ENCODE measurements at regions not wholly inside any gene's neighbourhood (a gene's known extent, or its start where the extent isn't known, plus 50 kb on each side); places are given as distances from the start of the nearest gene placed in this dataset.

GRCh38 chr11:91768783-91769182, 455.8 kb upstream of the FAT3 start:
- TF ChIP-seq TAF1 (IDR thresholded peaks at IDR 0.05; ENCODE audit: borderline replicate concordance, insufficient read depth, low read length) (no peak), SIN3A (IDR thresholded peaks at IDR 0.05; ENCODE audit: borderline replicate concordance, insufficient read depth, low read length) (no peak), FOXP2 (optimal IDR thresholded peaks at IDR 0.05; ENCODE audit: borderline replicate concordance, extremely low read depth, extremely low read length, insufficient read depth) (no peak), REST (IDR thresholded peaks at IDR 0.05; ENCODE audit: insufficient read depth in 1 of 2, low read depth in 2 of 2, low read length in 2 of 2) (no peak), POLR2AphosphoS5 (IDR thresholded peaks at IDR 0.05; ENCODE audit: low read depth, low read length) (no peak)

- TF ChIP-seq POLR2AphosphoS5 (IDR thresholded peaks at IDR 0.05; ENCODE audit: low read depth, low read length), result no peak
- TF ChIP-seq FOXP2 (optimal IDR thresholded peaks at IDR 0.05; ENCODE audit: borderline replicate concordance, extremely low read depth, extremely low read length, insufficient read depth), result no peak
These were observed 461.3 kb upstream of the FAT3 start for GRCh38 chr11:91763331-91763730.

DNA sequence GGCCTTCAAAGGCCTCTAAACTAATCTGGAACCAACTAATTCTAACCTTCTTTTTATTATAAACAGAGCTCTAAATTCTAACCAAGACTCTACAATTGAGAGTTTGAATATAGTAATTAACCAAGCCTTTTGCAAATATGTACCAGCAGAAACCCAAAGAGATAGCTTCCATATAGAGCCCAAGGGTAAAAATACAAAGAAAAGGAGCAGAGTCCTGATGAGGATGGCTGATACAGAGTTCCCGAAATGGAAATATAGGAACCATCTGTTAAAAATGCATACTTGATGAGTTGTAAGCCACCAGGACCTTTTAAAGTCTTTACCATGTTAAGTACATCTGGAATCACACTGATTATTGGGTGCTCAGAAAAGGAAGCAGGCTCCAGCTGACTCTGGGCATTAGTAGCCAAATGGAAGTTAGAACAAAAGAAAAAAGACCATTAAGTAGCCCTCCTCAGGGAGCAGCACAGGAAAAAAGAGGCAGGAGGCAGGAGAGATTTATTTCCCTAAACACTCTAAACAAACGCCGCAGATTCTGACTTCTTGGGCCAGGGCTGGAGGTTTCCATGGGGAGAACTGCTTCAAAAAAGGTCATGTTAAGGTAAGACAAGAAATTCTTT, 463.1 kb upstream of the FAT3 start:
- TF ChIP-seq POLR2AphosphoS5 (IDR thresholded peaks at IDR 0.05; ENCODE audit: low read depth, low read length), result no peak
- no peak for TF ChIP-seq TAF1 (IDR thresholded peaks at IDR 0.05; ENCODE audit: borderline replicate concordance, insufficient read depth, low read length)
- no peak for TF ChIP-seq SIN3A (IDR thresholded peaks at IDR 0.05; ENCODE audit: borderline replicate concordance, insufficient read depth, low read length)
- no peak for TF ChIP-seq FOXP2 (optimal IDR thresholded peaks at IDR 0.05; ENCODE audit: borderline replicate concordance, extremely low read depth, extremely low read length, insufficient read depth)
- TF ChIP-seq REST (IDR thresholded peaks at IDR 0.05; ENCODE audit: insufficient read depth in 1 of 2, low read depth in 2 of 2, low read length in 2 of 2), result no peak

GRCh38 chr11:91756829-91757480, 467.7 kb upstream of the FAT3 start:
- no peak for TF ChIP-seq SIN3A (IDR thresholded peaks at IDR 0.05; ENCODE audit: borderline replicate concordance, insufficient read depth, low read length)

DNA sequence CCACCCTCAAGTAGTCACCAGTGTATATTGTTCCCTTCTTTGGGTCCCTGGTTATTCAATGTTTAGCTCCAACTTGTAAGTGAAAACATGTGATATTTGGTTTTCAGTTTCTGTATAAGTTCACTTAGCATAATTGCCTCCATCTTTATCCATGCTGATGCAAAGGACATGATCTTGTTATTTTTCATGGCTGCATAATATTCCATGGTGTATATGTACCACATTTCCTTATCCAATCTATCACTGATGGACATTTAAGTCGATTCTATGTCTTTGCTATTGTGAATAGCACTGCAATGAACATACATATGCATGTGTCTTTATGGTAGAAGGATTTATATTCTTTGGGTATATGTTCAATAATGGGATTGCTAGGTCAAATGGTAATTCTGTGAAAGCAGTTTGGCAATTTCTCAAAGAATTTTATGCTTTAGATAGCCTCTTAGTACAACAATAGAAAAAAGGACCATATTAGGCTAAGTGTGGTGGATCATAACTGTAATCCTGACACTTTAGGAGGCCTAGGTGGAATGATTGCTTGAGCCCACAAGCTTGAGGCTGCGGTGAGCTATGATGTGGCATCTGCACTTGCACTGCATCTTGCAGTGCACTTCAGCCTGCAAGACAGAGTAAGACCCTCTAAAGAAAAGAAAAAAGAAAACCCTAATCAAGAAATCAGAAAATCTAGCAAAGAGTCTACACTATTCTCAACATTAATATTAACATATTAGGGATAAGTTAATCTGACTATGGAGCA, 468.5 kb upstream of the FAT3 start:
- TF ChIP-seq TAF1 (IDR thresholded peaks at IDR 0.05; ENCODE audit: borderline replicate concordance, insufficient read depth, low read length), result no peak

GRCh38 chr11:91755526-91755925, 469.1 kb upstream of the FAT3 start:
- TF ChIP-seq FOXP2 (optimal IDR thresholded peaks at IDR 0.05; ENCODE audit: borderline replicate concordance, extremely low read depth, extremely low read length, insufficient read depth) (no peak), REST (IDR thresholded peaks at IDR 0.05; ENCODE audit: insufficient read depth in 1 of 2, low read depth in 2 of 2, low read length in 2 of 2) (no peak), TAF1 (IDR thresholded peaks at IDR 0.05; ENCODE audit: borderline replicate concordance, insufficient read depth, low read length) (no peak), SIN3A (IDR thresholded peaks at IDR 0.05; ENCODE audit: borderline replicate concordance, insufficient read depth, low read length) (no peak), POLR2AphosphoS5 (IDR thresholded peaks at IDR 0.05; ENCODE audit: low read depth, low read length) (no peak)
